GM18870 (cell line): ENCODE measurements at regions not wholly inside any gene's neighbourhood (a gene's known extent, or its start where the extent isn't known, plus 50 kb on each side); places are given as distances from the start of the nearest gene placed in this dataset.

ENCODE experiments used
- ATAC-seq: cut with Tn5 transposase; IDR thresholded peaks from one replicate; pipeline ENCODE4 v1.9.1; 2021; ENCODE audit warnings: moderate library complexity; ENCODE audit not compliant: unreplicated experiment

DNA sequence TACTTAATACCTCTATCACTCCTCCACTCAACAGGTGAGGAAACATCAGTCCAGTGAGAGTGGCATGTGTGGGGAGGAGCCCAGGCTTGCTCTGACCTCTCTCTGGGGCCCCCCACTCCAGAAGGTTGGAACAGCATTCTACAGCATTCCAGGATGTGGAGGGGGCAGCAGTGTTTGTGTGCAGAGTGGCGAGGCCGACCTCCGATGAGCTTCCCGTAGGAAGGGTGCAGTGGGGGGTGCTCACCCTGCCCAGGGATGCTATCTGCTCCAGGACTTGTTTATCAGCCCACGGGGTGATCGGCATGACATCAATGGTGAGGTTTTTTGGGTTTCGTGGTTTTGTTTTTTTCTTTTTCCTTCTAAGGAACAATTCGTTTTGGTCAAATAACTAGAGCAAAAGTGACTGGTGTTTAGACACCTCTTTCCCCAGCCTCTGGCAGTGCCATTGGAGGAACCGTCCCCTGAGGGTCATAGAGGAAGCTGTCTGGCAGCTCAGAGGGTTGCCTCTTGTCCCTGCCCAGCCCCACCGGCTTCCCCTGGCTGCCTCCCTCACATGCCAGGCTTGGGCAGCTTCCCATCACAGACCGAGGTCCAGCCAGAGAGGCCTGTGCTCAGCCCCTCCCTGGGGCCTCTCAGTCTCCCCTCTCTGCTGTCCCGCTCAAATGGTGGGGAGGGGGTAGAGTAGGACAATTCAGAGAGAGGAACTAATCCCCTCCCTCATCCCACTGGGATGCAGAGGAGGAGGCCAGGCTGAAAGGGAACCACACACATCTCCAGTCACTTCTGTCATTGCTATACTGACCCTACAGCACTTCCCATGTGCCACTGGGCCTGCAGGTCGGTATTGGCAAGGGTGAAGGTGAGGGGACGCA, 96.5 kb downstream of the ZFP36L2 start:
- ATAC-seq: no peak

DNA sequence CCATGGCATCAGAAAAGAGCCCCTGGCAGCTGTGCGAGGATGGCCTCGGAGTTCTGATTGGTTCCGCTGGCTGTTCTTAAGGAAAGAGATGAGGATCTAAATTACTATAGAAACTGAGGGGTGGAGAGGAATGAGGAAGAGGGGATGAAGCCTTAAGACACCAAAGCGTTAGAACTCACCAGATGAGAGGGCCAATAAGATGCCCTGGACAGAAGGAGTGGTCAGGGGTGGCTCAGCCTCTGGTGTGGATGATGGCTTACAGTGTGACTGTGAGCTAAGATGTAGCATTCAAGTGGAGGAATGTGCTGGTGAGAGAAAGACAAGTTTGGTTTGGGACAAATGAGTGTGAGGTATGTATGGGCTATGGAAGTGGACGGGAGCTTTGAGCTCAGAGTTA, 97.8 kb downstream of the ZFP36L2 start:
- no peak for ATAC-seq

DNA sequence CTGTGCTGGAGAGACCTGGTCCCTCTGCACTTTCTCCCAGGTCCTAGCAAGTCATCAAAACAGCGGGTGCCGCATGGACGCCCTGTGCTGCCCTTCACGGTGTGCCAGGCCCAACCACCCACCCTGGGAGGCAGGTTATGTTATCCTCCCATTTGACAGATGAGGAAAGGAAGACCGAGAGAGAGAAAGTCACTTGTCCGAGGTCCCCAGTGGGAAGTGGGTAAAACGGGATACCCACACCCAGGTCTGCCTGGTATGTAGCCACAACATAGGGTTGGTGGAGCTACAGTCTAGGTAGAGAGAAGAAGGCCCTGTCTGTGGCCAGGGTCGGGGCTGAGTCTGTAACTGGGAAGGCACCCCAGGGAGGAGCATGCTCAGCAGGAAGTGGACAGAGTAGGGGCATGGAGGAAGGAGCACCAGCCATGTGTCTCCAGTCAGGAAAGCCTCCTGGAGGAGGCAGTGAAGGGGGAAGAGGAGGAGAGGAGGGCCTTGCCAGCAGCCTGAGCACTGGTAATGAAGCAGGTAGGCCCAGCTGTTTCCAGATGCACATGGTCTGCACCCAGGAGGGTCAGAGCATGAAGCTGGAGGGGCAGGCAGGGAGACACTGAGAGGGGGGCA, 98.4 kb downstream of the ZFP36L2 start:
- ATAC-seq: no peak

DNA sequence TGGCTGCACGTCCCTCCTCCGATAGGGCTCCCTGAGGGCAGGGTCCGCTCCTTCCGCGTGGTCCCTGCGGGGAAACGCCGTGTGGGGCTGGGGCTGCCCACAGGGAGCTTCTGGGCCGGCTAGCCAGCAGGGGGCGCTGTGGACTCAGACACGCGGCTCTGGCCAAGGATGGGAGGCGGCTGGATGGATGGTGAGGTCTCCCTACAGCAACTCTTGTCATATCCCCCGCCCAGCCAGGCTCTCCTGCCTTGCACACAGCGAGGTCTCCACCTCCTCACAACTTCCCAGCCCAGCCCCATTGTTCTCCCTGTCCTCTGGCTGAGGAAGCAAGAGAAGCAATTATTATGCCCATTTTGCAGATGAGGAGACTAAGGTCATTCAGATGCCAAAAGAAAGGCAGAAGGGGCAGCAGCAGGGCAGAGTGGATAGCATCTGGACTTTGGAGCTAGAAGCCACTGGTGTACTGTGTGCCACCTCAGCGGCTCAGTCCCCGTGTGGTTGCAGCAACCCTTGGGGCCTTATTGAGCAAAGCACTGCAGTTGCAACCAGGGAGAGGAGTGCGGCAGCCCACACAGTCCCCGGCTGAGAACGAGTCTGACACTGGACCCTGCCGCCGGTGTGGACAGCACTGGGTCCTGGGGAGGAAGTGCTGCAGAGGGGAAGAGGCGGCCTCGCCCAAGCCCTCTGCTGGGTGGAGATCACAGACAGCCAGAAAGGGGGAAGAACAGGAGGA, 99.0 kb downstream of the ZFP36L2 start:
- no peak for ATAC-seq

DNA sequence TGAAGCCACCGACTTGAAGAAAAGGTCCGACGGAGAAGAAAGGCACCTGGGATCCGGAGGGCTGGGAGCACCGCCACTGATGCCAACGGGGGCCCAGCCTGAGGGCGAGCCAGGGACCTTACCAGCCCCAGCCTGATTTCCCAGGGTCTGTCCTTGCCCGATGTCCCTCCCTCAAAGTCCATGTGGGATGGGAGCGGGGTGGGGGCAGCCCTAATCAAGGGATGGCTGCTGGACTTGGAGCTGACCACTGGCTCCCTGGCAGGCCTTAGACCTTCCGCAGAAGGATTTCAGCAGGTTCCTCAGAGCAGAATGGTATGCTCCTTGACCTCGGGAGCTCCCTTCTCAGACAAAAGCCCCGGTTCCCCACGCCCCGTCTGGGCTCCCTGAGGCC, 99.6 kb downstream of the ZFP36L2 start:
- no peak for ATAC-seq

DNA sequence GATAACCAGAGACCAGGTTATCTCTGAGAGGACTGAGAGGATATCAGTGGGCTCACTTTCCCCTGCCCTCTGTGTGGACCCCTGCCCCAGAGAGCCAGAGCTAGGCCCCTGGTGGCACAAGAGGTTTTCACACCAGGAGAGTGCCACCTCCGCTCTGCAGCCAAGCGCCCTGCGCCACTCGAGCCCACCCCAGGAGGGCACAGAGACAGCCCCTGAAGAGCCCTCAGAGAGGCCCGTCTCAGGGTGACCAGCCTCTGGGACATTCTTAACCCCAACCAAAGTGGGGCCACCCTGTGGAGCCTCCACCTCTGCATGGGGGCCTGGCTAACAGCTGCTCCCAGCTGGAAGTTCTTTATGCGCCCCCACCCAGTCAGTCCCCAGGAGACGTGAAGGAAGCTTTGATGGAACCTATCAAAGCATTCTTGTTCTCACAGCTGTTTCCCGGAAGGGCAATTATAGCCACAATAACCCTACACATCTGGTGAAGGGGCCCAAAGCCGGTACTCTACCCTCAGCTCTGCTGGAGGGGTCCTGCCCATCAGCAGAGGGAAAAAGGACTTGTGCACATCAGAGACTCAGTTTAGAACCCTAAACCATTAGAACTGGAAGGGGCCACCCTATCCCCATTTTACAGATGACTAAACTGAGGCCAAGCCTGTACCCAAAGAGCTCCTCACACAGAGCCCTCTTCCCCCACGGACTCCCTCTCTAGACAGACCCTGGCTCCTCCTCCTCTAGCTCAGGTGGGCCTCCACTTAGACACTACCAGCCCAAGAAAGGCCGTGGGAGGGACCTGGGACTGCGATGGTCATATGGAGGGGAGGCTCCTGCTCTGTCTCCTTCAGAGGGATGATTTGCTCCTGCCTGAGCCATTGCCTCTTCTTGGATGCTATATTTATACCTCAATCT, 101.1 kb downstream of the ZFP36L2 start:
- ATAC-seq: no peak

DNA sequence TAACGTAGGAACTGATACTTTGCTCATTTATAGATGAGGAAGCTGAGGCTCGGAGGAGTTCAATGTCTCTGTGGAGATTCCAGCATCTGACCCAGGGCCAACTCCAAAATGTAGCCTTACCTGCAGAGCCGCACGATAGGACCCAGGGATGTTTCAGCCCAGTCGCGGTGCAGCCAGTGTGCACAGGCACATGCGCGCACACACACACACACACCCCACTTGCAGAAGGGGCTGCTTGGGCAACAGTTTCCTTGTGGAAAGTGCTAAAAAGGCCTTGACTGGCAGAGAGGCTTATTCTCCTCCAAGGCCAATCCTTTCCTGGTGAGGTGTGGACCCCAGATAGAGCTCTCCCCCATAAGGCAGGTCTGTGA, 101.7 kb downstream of the ZFP36L2 start:
- no peak for ATAC-seq

DNA sequence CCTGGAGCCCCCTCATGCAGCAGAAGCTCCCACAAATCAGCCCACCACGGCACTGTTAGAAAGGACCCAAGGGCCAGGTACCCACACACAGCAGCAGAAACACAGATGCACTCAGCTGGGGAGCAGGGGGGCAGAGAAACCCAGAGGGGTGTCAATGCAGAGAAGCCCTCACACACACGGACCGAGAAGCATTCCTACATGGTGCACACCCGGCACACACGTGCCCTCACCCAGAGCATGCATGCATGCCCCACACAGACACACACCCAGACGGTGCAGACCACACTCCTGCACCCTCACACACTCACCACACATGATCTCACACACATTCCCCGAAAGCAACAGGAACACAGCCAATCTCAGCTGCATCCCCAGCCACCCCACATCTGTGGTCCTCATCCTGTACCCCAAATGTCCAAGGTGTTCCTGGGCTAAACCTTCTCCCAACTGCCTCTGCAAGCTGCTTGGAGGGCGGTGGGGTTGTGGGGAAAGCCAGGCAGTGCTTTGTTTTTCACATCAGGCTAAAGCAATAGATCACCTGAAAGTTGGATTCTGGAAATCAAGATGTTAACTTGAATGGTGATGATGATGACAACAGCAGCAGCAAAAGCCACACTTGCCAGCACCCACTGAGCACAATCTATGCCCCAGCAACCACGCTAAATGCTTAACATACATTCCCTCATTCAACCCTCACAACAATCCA, 102.3 kb downstream of the ZFP36L2 start:
- no peak for ATAC-seq

DNA sequence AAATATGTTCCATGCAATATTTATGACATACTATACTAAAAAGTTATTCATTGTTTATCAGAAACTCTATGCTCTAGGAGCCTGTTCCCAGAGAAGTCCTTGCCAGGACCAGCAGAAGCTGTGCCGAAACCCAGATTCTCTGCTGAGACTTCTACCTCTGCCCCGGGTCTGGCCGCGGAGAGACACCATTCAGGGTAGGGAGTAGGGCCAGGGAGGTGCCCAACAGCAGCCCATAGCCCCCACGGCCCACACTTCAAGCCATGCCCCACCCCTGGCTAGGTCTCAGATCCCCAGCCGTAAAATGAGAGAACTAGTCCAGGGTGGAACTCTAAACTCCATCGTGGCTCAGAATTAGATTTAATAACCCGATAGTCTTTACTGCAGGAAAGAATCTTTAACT, 102.9 kb downstream of the ZFP36L2 start:
- ATAC-seq: no peak

DNA sequence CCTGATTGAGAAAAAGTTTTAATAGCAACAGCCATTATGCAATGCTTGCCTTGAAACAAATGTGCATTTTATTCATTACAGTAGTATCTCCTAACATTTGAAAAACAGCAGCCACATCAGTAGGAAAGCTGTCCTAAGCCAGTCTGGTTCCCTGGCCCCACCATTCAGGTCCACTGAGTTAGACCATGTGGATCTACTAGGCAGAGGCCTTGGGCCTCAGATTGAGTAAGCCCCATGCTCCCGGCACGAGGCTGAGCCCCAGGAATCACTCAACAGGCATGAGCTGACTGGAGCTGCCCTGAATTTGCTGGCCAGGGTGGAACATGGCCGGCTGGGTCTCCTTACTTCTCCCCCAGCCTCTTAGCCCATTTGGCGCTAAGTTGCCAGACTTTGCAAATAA, 103.4 kb downstream of the ZFP36L2 start:
- no peak for ATAC-seq

DNA sequence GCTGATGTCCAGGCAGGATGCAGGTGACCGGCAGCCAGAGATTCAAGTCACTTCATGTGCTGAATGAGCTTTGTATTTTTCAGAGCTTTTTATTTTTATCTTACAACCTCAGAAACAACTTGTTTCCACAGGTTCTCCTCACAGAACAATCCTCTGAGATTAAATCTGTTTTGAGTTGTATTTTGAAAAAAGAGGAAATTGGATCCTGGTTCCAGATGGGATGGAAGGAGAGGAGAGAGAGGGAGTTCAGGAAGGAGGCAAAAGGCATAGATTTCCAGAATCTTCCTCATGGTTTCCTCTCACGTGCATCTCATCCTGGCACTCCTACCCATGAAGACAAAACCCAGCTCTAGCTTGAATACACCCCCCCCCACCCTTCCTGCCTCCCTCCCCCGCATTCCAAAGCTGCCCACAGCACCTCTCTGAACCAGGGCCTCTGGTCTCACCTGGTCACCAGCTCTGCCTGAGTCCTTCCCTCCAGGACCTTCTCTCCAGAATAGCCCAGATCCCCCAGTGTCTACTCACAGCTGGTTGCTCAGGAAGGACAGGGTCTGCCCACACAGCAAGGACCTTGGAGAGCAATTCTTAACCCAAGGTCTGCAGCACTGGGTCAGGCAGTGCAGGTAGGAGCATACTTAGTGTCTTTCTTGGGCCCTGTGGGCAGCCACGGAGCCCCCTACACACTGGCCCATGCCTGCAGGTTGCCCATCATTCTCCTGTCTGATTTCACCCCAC, 104.7 kb downstream of the ZFP36L2 start:
- ATAC-seq: no peak

DNA sequence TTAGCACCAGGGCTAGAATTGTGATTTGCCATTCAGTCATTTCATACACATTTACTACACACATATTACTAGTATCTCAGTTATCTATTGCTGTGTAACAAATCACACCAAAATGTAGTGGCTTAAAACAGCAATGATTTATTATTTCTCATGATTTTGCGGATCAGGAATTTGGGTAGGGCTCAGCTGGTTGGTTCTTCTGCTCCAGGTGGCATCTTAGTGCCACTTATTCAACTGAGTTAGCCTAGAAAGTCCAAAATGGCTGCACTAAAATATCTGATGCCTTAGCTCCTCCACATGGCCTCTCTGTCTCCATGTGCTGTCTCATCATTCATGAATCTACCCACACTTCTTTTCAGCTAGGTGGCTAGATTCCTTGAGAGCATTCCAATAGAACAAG, 107.1 kb downstream of the ZFP36L2 start:
- ATAC-seq: no peak

DNA sequence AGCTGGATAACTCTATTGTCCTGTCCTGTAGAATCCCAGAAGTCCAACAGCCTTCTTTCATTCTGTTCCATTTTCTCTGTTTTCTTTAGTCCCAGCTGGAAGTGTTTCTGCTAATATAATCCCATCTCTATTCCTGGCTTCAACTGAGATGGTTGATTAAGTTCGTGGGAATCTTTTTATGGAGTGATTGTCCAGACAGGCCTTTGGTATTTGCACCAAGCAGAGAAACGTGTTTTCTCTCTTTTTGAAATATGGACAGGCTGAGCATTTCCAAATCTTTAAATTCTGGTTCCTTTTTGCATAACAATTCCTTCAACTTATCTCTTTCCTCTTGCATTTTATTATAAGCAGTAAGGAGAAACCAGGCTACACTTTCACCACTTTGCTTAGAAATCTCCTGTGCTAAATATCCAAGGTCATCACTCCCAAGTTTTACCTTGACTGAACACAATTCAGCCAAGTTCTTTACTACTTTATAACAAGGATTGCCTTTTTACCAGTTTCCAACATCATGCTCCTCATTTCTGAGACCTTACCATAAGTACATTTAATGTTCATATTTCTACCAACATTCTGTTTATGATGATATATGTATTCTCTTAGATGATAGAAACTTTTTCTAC, 108.8 kb downstream of the ZFP36L2 start:
- ATAC-seq: no peak

DNA sequence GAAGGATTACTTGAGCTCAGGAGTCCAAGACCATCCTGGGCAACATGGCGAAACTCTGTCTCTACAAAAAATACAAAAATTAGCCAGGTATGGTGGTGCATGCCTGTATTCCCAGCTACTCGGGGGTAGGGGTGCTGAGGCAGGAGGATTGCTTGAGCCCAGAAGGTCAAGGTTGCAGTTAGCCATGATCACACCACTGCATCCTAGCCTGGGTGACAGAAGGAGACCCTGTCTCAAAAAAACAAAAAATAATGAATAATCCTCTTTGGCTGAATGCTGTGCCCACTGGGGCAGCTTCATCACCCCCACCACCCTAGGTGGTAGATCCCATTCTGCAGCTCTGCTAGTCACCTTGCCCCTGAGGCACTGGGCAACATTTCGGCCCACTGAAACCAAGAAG, 109.4 kb downstream of the ZFP36L2 start:
- no peak for ATAC-seq

DNA sequence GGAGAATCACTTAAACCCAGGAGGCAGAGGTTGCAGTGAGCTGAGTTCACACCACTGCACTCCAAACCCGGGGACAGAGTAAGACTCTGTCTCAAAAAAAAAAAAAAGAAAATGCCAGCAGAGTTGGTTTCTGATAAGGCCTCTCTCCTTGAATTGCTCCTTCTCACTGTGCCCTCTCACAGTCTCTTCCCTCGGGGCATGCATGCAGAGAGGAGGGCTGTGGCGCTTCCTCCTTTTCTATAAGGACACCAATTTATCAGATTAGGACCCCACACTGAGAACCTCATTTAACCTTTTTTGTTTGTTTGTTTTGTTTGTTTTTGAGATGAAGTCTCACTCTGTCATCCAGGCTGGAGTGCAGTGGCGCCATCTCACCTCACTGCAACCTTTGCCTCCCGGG, 110.5 kb downstream of the ZFP36L2 start:
- no peak for ATAC-seq

DNA sequence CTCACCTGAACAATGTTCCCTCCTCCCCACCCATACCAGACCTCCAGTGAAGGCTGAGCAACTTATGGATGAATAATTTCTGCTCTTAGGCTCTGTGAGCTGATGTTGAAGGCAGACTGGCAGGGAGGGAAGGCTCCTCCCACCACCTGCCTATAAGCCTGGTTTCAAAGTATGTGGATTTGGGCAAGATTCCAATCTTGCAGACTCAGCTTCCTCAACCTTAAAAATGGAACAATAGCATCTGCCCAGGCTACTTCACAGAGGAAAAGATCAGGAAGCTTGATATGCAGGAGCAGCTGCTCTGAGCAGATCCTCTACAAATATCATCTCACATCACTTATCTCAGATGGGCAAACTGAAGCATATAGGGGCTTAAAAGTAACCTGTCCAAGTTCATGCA, 112.2 kb downstream of the ZFP36L2 start:
- ATAC-seq: no peak

DNA sequence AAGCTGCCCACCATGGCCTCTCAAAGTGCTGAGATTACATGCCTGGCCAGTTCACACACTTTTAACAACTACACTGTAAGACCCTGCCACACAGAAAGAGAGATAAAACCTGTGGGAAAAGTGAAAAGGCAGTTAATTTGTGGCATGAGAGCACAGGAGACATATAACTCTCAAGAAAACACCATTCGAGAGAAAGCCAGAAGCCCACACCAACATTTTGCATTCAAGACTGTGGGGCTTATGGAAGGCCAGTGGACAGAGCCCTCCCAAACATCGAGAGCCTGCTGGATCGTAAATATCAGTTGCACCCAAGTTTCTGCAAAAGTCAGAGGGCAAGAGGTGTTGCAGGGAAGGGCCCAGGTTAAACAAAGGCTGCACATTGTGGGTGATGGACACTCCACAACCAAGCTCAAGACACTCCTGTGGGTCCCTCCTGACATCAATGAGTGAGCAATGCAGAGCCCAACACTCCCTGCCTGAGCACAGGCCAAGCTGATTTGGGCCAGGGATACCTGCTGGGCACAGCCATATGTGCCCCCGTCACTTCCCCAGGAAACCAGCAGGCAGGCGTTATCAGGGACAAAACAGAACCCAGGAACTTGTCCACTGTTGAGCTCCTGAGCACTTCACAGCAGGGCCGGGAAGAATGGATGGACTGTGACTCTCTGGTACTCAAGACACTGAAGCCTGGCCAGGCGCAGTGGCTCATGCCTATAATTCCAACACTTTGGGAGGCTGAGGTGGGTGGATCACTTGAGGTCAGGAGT, 114.4 kb downstream of the ZFP36L2 start:
- ATAC-seq: no peak

DNA sequence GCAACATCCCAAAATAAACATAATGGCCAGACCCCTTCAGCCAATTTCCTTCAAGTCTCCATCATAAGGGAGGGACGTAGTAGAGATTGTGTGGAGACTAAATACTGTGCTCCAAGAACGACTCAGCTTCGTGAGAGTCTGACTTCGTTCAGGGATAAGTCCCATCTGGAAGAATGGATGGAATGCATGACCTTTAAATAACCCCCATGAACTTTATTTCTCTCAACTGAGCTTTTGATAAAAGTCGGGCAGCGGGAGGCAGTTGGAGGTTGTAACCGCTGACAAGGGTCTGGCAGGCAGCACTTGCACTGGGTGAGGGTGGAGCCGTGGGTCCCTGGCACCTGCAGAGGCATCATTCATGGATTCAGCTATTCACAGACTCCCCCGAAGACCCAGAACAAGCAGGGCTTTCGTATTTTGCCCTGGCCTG, 115.9 kb downstream of the ZFP36L2 start:
- ATAC-seq: no peak
